WTC11 (cell line): ENCODE measurements at regions not wholly inside any gene's neighbourhood (a gene's known extent, or its start where the extent isn't known, plus 50 kb on each side); places are given as distances from the start of the nearest gene placed in this dataset.

ENCODE experiments used
- ATAC-seq: fragments of 200-7000 bp; cut with Tn5 transposase; 2 replicates; pipeline ENCODE4 v1.10.0; 2021; ENCODE audit warnings: mild to moderate bottlenecking, moderate library complexity
- CTCF ChIA-PET: fragments of 300-600 bp; sonication (Branson Sonifier 250); formaldehyde crosslinking; loops from one replicate; lab custom pipeline; 2021; ENCODE audit warnings: antibody characterized with exemption; lab: Charles Lee
- POLR2A ChIA-PET: fragments of 350-600 bp; sonication (Branson Sonifier 250); formaldehyde crosslinking; loops from one replicate; lab custom pipeline; 2021; ENCODE audit warnings: antibody characterized with exemption; lab: Charles Lee
- DNase-seq: peaks from one replicate; pipeline ENCODE4 v3.0.0; 2021; ENCODE audit warnings: low spot score
- H3K27ac Mint-ChIP-seq: 2 replicates; pipeline ENCODE4 v1.8.0; 2021; ENCODE audit warnings: mixed read lengths
- H3K27me3 Mint-ChIP-seq: 2 replicates; pipeline ENCODE4 v1.8.0; 2021; ENCODE audit warnings: low read depth, mild to moderate bottlenecking, moderate library complexity, mixed read lengths
- H3K36me3 Mint-ChIP-seq: 2 replicates; pipeline ENCODE4 v1.8.0; 2021; ENCODE audit warnings: mixed read lengths
- H3K4me1 Mint-ChIP-seq: 2 replicates; pipeline ENCODE4 v1.8.0; 2022; ENCODE audit warnings: mixed read lengths
- H3K4me3 Mint-ChIP-seq: 2 replicates; pipeline ENCODE4 v1.8.0; 2021; ENCODE audit warnings: mild to moderate bottlenecking, moderate library complexity, mixed read lengths
- H3K9me3 Mint-ChIP-seq: 2 replicates; pipeline ENCODE4 v1.8.0; 2021; ENCODE audit warnings: mixed read lengths
- ATF6 ChIP-seq: sonication (generic); formaldehyde crosslinking; IDR thresholded peaks from 2 replicates; pipeline ENCODE4 v1.8.1; 2023; ENCODE audit warnings: mild to moderate bottlenecking, missing genetic modification reagents
- CBFB ChIP-seq: sonication (generic); formaldehyde crosslinking; IDR thresholded peaks from 2 replicates; pipeline ENCODE4 v1.8.1; 2022; ENCODE audit warnings: mild to moderate bottlenecking, low read depth, missing genetic modification reagents
- CREM ChIP-seq: sonication (generic); formaldehyde crosslinking; IDR thresholded peaks from 2 replicates; pipeline ENCODE4 v1.8.1; 2022; ENCODE audit warnings: mild to moderate bottlenecking, missing genetic modification reagents, moderate library complexity
- E2F4 ChIP-seq: sonication (generic); formaldehyde crosslinking; IDR thresholded peaks from 2 replicates; pipeline ENCODE4 v1.8.1; 2022; ENCODE audit warnings: low read depth, mild to moderate bottlenecking, moderate library complexity, missing genetic modification reagents, borderline replicate concordance
- ESRRA ChIP-seq: sonication (generic); formaldehyde crosslinking; IDR thresholded peaks from 2 replicates; pipeline ENCODE4 v1.8.1; 2022; ENCODE audit warnings: mild to moderate bottlenecking, missing genetic modification reagents, borderline replicate concordance
- FOXP4 ChIP-seq: sonication (generic); formaldehyde crosslinking; IDR thresholded peaks from 2 replicates; pipeline ENCODE4 v1.8.0; 2022; ENCODE audit warnings: mild to moderate bottlenecking, missing genetic modification reagents
- GTF2I ChIP-seq: fragments of 250-450 bp; sonication (Bioruptor Pico); conservative IDR thresholded peaks from 2 replicates; pipeline ENCODE4 v1.4.0; 2021; ENCODE audit warnings: mild to moderate bottlenecking
- JUN ChIP-seq: sonication (generic); formaldehyde crosslinking; IDR thresholded peaks from 2 replicates; pipeline ENCODE4 v1.8.0; 2023; ENCODE audit warnings: mild to moderate bottlenecking, missing genetic modification reagents
- NFATC4 ChIP-seq: fragments of 250-450 bp; sonication (Bioruptor Pico); IDR thresholded peaks from 2 replicates; pipeline ENCODE4 v1.9.0; 2021; ENCODE audit warnings: mild to moderate bottlenecking
- NFYB ChIP-seq: sonication (generic); formaldehyde crosslinking; conservative IDR thresholded peaks from 2 replicates; pipeline ENCODE4 v1.8.0; 2022; ENCODE audit warnings: low read depth, missing genetic modification reagents
- NR1H2 ChIP-seq: sonication (generic); formaldehyde crosslinking; IDR thresholded peaks from 2 replicates; pipeline ENCODE4 v1.9.0; 2021; ENCODE audit warnings: mild to moderate bottlenecking, moderate library complexity, missing genetic modification reagents
- PRRX2 ChIP-seq: fragments of 250-450 bp; sonication (Bioruptor Pico); IDR thresholded peaks from 2 replicates; pipeline ENCODE4 v1.8.0; 2021; ENCODE audit warnings: mild to moderate bottlenecking
- USF2 ChIP-seq: sonication (generic); formaldehyde crosslinking; IDR thresholded peaks from 2 replicates; pipeline ENCODE4 v1.8.1; 2023; ENCODE audit warnings: mild to moderate bottlenecking, missing genetic modification reagents, moderate library complexity
- ZBTB21 ChIP-seq: sonication (generic); formaldehyde crosslinking; IDR thresholded peaks from 2 replicates; pipeline ENCODE4 v1.8.1; 2023; ENCODE audit warnings: mild to moderate bottlenecking, missing genetic modification reagents, borderline replicate concordance
- ZNF671 ChIP-seq: fragments of 250-450 bp; sonication (Bioruptor Pico); IDR thresholded peaks from 2 replicates; pipeline ENCODE4 v1.8.0; 2021; ENCODE audit warnings: mild to moderate bottlenecking
- TF ChIP-seq, protein P1 (sequence below): sonication (generic); formaldehyde crosslinking; IDR thresholded peaks from 2 replicates; pipeline ENCODE4 v1.8.1; 2022; ENCODE audit warnings: mild to moderate bottlenecking, moderate library complexity, missing genetic modification reagents
- TF ChIP-seq, protein P2 (sequence below): sonication (generic); formaldehyde crosslinking; IDR thresholded peaks from 2 replicates; pipeline ENCODE4 v1.8.0; 2023; ENCODE audit warnings: mild to moderate bottlenecking, missing genetic modification reagents

DNA sequence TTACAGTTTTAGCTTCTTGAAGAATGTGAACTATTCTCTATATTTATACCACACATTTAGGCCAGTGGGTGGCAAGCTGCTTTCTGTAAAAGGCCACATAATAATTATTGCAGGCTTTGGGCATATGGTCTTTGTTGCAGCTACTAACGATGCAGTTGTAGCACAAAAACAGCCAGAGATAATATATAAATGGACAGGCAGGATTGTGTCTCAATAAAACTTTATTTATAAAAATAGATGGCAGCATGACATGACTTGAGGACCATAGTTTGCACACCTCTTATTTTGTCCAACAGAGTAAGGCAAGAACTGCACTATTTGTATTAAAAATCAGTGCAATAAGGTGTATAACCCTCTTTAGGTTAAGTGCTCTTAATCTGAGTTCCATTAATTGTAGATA is 415.0 kb downstream of the ANXA1 start (continued):
- TF ChIP-seq, protein P1, sequence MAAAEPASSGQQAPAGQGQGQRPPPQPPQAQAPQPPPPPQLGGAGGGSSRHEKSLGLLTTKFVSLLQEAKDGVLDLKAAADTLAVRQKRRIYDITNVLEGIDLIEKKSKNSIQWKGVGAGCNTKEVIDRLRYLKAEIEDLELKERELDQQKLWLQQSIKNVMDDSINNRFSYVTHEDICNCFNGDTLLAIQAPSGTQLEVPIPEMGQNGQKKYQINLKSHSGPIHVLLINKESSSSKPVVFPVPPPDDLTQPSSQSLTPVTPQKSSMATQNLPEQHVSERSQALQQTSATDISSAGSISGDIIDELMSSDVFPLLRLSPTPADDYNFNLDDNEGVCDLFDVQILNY (CRISPR knock-in tag) = no peak
- no peak for TF ChIP-seq E2F4

GRCh38 chr9:73573235-73573634 is 421.6 kb downstream of the ANXA1 start:
- ChIA-PET CTCF (no interaction called here), POLR2A (no interaction called here)
- Mint-ChIP-seq H3K27ac (no peak overlapping the region), H3K27me3 (no peaks in the 10 kb centered on the region), H3K9me3 (no peaks in the 10 kb centered on the region), H3K4me3 (no peak overlapping the region), H3K36me3 (no peaks in the 10 kb centered on the region), H3K4me1 (no peaks in the 10 kb centered on the region)
- no peak for TF ChIP-seq ZNF671 (CRISPR knock-in tag)
- no peak for TF ChIP-seq NR1H2
- TF ChIP-seq CBFB = no peak
- no peak for TF ChIP-seq ESRRA (CRISPR knock-in tag)
- no peak for TF ChIP-seq FOXP4 (CRISPR knock-in tag)
- TF ChIP-seq NFYB (CRISPR knock-in tag) = no peak
- TF ChIP-seq, protein P2, sequence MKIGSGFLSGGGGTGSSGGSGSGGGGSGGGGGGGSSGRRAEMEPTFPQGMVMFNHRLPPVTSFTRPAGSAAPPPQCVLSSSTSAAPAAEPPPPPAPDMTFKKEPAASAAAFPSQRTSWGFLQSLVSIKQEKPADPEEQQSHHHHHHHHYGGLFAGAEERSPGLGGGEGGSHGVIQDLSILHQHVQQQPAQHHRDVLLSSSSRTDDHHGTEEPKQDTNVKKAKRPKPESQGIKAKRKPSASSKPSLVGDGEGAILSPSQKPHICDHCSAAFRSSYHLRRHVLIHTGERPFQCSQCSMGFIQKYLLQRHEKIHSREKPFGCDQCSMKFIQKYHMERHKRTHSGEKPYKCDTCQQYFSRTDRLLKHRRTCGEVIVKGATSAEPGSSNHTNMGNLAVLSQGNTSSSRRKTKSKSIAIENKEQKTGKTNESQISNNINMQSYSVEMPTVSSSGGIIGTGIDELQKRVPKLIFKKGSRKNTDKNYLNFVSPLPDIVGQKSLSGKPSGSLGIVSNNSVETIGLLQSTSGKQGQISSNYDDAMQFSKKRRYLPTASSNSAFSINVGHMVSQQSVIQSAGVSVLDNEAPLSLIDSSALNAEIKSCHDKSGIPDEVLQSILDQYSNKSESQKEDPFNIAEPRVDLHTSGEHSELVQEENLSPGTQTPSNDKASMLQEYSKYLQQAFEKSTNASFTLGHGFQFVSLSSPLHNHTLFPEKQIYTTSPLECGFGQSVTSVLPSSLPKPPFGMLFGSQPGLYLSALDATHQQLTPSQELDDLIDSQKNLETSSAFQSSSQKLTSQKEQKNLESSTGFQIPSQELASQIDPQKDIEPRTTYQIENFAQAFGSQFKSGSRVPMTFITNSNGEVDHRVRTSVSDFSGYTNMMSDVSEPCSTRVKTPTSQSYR = no peak
- no peak for TF ChIP-seq ATF6 (CRISPR knock-in tag)
- no peak for TF ChIP-seq GTF2I (CRISPR knock-in tag)
- no peak for TF ChIP-seq USF2 (CRISPR knock-in tag)
- TF ChIP-seq JUN (CRISPR knock-in tag) = no peak
- TF ChIP-seq, protein P1 (CRISPR knock-in tag) = no peak
- no peak for TF ChIP-seq PRRX2 (CRISPR knock-in tag)
- TF ChIP-seq NFATC4 (CRISPR knock-in tag) = no peak
- no peak for TF ChIP-seq ZBTB21
- no peak for TF ChIP-seq CREM (CRISPR knock-in tag)
- ATAC-seq = no peak
- no peak for DNase-seq
